ENCODE measurements at regions not wholly inside any gene's neighbourhood (a gene's known extent, or its start where the extent isn't known, plus 50 kb on each side); places are given as distances from the start of the nearest gene placed in this dataset.

DNA sequence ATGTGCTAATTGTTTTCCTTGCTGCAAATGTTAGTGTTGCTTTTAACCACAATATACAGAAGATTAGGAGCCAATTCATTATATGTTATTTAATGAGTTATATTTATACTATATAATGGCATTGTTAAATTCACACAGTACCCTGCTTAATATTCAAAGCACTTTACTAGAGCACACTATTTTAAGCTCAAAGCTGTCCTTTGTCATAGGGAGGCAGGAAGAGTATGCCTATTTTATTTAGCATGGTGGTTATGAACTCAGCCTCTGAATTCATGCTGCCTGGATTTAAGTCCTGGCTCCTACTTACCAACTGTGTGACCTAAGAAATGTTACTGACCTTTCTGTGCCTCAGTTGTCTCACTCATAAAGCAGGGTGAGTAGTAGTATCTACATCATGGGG lies 80.5 kb downstream of the FASTKD2 start:
- DNase-seq, result no peak

DNA sequence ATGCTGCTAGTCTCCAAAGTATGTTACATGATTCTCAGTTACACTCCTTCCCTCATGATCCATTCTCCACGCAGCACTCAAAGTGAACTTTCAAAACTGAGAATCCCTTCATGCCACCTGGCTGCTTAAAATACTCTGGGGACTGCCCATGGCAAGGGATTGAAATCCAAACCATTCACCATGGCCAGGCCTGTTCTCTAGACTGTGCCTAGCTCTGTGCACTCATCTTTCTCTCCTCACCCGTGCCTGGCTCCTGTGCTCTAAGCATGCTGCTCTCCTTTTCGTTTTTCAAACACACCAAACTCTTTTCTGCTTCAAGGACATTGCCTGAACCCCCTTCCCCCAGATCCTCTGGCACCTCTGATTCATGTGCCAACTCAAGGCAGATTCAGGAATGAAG lies 80.9 kb downstream of the FASTKD2 start:
- DNase-seq, result no peak

DNA sequence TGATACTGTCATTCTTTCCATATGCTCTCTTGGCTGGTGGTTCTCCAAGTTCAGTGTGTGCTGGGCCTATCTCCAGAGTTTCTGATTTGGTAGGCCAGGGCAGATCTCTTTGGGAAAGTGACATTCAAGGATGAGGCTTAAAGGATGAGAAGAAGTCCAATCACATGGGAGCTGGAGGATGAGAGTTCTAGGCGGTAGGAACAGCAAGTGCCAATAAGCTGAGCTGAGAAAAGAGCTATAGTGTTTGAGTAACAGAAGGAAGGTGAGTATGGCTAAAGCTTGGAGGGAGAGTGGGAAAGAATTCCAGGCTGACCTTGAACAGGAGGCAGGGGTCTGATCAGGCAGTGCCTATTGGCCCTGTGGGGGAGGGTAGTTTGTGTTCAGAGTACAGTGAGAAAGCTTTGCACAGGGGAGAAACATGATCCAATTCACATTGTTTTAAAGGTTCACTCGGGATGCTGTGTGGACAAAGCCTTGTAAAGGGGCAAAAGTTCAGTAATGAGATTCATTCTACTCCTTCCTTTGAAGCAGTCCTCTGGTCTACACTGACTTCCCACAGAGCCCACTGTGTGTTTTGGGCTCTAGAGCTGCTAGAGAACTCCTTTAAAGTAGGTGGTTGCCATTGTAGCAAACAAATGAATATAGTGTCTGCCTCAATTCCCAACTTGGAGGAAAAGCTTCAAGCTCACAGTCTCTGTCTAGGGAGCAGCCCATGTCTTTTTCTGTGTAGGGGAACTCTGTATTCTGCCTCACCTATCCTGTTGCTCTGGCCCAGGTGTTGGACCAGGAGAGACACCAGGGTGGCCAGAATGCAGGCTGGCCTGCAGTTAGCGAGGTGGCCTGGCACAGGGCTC lies 81.8 kb downstream of the FASTKD2 start:
- no peak for DNase-seq

DNA sequence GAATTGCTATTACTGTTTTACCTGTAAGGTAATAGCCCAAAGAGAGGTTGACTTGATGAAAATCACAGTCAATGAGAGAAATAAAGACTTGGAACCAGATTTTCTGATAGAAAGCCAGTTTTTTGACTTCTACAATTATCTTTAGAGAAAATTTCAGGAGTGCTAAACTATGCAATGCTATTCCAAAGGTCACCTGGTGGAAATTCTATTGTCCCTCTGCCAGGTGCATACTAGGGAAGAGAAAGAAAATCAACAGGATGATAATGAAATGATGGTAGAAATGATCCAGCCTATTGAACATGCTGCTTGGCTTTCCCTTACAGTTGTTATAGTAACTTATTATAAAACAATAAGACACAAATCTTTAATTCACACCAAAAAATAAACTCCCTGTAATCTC lies 85.0 kb downstream of the FASTKD2 start:
- peak; percentile 7 for DNase-seq

DNA sequence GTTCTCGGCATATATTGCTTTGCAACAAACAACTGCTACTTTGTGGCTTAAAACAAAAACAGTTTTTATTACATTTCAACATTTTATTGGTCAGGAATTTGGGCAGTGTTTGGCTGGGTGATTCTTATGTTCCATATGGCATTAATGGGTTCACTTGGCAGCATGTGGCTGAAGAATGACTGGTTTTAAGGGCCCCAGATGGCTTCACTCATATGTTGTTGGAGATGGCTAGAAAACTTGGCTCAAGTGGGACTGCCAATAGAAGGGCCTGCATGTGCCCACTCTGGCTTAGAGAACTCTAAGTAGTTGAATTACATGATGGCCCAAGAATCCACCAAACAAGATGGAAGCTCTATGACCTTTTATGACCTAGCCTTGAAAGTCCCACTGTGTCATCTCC lies 86.1 kb downstream of the FASTKD2 start:
- DNase-seq, result no peak

DNA sequence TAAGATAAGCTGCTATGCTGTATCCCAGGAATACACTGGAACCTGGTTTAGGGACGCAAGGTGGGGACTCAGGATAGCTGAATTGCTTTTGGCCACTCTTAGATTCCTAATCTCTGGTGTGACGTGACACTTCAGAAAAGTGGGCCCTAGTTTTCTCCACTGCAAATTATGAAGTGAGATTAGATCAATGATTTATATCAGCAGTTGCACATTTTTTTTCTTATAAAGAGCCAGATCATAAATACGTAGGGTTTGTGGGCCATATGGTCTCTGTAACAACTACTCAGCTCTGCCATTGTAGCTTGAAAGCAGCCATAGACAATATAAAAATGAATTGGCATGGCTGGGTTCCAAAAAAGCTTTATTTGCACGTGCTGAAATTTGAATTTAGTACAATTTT lies 85.4 kb upstream of the CPO start:
- DNase-seq, result no peak

DNA sequence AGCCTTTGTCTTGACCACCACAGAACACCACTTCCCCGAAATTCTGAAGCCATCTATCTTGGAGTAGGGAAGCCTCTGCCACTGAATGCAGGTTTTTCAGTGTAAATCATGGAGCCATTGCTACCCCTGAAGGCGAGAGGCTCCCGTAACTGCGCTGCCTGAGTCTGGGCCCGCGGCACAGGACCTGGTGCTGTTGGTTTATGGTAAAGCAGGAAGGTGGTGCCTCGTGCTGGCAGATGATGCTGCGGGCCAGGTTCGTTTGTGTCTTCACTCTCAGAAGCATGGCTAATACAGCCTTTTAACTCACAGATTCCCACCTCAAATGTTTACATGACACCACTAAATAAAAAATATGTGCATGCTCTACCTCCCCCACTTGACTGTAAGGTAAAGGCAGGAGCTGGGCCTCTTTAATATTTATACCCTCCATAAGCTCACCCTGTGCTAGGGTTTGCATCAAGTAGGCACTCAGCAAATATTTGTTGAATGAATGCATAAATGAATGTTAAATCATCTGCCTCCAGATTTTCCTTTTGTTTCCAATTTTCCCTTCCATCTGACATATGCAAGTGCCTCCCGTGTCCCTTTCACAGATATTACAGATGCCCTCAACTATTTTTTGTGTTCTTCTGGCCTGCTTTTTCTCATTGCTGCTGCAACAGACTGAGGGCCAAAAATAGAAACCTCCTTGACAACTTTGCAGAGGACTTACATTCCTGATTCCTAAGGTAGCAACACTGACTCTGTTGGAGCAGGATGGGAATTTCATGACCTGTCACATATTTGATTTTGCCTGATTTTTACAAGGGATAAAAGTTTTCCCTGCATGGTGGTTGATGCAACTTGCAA lies 83.5 kb upstream of the CPO start:
- no peak for DNase-seq

DNA sequence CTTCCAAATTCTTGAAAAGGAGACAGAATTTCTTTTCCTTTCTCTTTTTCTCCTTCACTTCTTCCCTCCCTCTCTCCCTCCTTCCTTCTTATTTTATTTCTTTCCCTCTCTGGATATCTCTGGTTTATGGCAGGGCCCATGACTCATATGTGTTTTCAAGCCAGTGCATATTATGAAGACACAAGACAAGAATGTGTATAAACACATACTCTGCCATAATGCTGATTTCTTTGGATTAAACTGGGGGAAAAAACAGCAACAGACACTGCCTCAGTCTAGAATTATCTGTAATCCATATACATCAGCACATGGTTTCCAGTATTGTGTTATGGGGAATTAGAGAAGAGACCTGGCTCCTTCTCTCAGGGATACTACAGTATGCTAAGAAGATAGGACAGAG lies 82.8 kb upstream of the CPO start:
- DNase-seq, result no peak

DNA sequence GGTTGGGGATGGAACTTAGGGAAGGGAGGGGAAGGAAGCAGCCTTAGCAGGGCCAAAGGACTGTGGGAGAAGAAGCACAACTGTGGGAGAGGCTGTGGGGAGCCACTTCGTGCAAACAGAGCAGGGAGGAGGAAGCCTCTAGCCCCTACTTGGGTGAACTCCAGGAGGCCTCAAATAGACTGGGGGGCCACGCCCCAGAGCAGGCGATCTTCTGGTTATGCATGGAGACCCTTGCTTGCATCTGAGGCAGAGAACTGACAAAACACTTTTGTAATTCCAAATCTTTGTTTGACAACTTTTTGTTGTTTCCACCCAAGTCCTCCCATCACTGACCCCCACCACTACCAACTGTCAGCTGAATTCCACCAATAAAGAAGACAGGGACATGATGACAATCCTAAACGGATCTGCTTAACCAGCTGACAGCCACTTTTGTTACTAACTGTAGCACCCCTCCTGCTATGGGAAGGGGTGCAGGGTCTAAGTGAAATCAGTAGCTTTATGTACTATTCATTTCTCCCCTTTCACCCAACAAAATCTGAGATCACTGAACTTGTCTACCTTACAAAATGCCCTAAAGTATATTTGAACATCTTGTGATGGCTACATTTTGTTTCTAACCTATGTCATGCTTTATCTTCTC lies 80.5 kb upstream of the CPO start:
- no peak for DNase-seq

DNA sequence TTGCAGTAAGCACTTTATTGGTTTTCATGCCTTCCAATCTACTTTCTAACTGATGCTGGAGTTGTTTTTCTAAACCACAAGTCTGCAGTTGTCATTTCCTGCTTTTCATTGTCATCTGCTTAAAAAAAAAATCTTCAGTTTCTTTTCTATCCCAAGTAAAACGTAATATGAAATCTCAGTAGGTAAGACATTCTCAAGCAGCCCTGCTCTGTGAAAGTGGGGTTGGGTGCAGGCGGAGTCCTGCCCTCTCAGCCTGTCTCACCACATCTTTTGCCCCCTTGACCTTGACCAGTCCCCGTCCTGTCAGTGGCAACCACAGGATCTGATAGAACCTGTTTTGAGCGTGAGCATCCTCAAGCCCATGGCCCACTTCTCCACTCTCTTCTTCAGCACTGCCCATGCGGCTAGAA lies 80.0 kb upstream of the CPO start:
- no peak for DNase-seq

DNA sequence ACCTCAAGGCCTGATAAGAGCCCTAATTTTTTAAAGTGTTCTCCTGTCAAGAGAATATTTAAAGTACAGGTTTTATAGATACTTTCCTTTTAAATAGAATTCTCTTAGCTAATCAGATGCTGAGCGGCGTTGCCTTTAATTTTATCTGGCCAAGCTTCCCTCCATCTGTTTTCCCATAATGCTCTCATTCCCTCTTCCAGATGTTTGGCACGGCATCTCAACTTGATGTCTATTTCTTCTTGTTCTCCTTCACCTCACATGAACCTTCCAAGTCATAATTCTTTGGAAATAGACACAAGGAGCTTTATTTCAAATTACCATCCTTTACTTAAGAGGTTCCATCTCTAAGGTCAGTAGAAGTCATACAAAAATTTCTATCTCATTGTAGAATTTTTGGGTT lies 76.1 kb upstream of the CPO start:
- DNase-seq, result no peak

DNA sequence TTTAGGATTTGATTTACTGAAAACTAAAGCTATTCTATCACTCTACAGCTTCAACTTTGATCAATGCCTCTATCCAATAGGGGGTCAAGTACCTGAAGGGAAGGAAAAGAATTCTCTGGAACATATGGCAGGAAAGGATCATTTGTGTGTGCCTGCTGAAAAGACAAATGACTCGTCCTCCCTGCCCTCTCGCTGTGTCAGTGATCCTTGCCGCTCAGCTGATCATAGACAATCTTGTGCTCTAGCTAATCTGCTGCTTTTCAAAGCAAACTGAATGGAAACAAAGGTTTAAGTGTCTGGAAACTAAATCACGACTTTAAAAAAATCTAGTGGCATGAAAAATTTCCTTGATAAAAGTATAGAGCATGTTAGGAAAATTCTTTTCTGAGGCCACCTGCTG lies 75.6 kb upstream of the CPO start:
- DNase-seq, result no peak

DNA sequence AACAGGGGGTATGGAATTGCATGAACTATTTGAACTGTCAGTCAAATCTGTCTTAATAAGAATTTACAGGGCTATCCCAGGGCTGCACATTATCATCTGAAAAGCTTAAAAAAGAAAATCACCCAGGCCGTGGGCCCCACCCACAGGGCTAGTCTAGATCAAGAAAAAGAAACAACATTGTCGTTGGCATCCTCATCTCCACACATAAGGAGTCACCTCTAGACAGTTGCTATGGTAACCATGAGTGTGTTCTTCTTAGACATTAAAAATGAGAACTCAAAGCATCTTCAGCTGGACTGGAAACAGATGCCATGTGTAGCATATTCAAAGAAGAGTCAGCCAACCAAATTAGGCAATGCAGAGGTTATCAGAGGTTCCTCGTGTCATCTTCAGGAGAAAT lies 72.3 kb upstream of the CPO start:
- DNase-seq, result no peak

DNA sequence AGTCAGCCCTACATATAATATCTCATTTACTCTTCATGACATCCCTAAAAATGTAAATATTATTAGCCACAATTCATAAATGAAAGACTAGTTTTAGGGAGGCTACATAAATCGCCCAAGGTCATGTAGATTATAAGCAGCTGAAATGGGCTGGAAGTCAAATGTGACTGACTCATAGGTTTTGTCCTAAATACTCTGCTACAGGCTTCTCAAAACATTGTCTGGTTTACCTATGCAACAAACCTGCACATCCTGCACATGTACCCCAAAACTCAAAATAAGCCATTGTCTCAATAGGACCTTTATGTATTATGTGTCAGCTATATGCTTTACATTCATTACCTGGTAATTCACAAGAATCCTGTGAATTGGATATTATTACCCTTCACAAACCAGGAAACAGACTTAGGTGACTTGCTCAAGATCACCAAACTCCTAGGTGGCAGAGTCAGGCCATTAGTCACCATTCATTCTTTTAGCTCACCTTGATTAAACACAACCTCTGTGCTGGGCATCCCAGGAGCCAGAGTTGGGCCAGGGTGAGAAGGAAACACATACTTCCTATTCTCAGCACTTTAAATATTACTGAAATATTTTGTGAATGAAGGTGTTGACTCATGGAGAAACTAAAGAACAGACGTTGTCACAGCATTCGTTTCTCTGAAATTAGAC lies 69.4 kb upstream of the CPO start:
- DNase-seq, result no peak

DNA sequence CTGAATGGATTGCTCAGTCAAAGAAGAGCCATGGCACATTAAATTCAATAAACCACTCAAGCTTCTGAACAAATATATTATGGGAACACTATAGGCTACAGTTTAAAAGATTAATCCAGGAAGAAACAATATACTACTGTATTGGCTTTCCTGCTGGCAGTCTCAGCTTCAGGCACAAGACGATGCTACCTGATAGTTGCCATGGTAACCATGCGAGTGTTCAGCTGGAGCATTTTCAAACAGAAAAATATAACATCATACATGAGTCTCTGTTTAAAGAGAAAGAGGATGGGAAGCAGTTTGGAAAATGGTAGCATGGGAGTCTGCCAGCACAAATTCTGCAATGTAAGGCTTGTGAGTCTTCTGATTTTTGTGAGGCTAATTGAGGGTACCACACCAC lies 65.9 kb upstream of the CPO start:
- peak; percentile 59 for DNase-seq

DNA sequence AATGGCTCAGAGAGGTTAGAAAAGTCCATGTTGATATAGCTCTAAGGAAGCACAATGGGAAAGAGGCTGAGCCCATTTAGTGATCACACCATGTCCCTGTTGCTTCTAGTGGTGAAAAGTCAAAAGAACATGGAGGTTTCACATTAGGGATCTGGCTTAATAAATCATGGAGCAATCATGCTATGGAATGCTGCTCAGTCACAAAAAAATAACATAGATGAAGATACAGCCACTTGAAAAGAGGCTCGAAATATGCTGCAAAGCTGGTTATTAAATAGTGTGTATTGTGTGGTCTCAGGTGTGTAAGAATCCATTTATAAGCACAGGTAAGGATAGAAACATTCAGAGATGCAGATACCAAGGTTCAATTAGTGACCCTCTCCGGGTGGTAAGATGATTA lies 63.6 kb upstream of the CPO start:
- DNase-seq, result no peak

DNA sequence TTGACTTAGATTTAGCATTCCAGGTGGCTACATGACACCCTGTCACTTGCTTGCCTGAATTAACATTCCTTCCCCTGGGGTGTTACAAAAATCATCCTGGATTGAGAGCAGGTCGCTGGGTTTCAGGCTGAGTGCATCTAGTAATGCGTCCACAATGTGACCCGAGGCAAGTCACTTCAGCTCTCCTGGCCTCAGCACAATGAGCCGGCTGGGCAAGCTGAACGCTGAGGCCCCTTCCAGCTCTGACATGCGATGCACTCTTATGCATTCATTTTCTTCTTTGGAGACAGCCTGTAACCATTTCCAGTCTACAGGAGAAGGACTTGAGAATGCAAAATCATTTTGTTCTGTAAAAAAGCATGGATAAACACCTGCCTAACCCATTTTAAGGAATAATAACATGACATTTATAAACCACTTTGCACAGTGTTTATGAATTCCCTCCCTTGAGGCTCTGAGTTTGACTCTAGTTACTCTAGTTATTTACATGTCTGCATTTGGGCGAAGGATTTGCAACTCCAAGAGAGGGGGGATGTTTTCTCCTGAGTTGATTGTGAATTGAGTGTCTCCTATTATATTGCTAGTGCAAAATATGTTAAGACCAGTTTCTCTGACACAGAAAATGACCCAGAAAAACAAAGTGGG lies 63.0 kb upstream of the CPO start:
- no peak for DNase-seq

DNA sequence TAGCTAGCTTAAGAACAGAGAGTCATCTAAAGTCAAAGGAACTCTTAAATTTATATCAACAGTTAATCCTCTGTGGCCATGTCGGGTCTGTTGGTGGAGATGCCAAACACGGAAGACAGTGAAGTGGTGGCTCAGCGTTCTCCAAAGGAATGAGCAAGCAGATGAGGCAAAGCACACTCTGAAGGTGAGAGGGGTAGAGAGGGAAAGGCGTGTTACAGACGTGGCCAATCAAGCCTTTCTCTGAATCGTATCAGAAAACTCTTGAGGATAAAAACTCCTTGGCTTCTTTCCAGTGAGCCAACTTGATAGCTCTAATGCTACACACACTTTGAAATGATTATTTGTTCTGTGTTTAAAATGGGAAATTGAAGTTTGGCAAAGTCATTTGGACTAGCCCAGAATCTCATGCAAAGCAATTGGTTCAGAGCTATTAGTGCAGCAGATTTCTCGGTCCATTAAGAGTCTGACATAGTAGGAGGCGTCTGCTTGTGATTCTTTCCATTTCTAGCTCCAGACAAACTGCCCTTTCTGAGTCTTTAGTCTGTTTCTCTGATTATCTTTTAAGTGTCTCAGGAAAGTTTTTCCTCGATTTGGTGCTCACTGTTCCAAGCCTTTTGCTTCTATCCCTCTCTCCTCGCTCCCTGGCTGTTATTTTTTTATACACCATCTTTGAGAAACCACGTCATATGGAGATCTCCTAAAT lies 57.5 kb upstream of the CPO start:
- DNase-seq, result no peak

DNA sequence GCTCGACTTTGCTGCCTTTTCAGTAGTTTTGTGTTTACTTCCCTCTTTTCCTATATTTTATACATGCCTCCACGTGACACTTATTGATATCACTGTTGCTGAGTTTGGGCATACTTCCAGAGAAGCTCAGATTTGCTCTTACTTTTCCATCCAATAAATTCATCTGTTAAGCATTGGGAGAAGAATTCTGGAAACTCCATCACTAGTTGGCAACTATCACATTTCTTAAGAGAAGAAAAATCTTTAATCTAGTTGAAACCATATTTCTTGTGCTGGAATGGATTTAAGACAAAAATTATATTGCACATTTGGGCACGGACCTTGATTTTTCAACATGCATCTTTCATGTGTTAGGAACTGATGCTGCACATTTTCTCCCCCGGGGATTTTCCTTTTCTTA lies 52.6 kb upstream of the CPO start:
- DNase-seq, result no peak

DNA sequence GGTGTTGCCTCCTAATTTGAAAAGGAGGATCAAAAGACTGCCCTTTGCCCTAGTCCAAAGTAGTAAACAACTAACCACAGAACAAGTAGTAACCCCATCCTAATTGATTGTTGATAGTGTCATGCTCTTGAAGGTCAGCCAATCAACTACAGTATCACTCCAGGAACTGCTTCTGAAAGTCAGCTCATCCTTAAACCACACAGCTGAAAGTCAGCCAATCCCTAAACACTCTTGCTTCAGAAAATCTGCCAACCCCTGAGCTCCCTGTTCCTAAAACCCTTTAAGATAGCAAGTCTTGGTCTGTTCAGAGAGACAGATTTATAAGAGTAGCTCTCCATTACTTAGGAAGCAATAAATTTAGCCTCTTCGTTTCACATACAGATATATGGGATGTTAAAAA lies 51.6 kb upstream of the CPO start:
- no peak for DNase-seq

Measured in DMS53 (cell line).